K562 (cell line): ENCODE measurements at regions not wholly inside any gene's neighbourhood (a gene's known extent, or its start where the extent isn't known, plus 50 kb on each side); places are given as distances from the start of the nearest gene placed in this dataset.

ENCODE experiments used
- ATAC-seq: fragments of 200-7000 bp; cut with Tn5 transposase; 3 replicates; pipeline ENCODE4 v1.9.1; 2020; ENCODE audit warnings: moderate library complexity
- BruUV-seq: library from RNA; stranded (reverse); fragments of 400-500 nt; replicated peaks from 2 replicates; lab custom pipeline; 2021; lab: Mats Ljungman, UMichigan
- CTCF ChIA-PET: fragments of 300-600 bp; formaldehyde crosslinking; extraction: SDS; loops from one replicate; lab custom pipeline; 2021; ENCODE audit warnings: low intra/inter-chr PET ratio; lab: Yijun Ruan, JAX
- POLR2A ChIA-PET: fragments of 300-600, 350-650 bp; sonication (Branson Sonifier 250); formaldehyde crosslinking; extraction: SDS; loops from one replicate; lab custom pipeline; 2021; ENCODE audit warnings: antibody characterized with exemption, inconsistent platforms; lab: Yijun Ruan, JAX
- DNase-seq, 4 experiments: peaks; one replicate each; pipeline versions ENCODE4 v3.0.0 to v3.0.0-alpha.2; 2011 to 2018; ENCODE audit warnings: low spot score in 3 of 4, mixed read lengths in 3 of 4; ENCODE audit errors: extremely low read depth in 1 of 4
- FAIRE-seq: peaks from 2 replicates; lab custom pipeline; 2011; peaks lifted over from hg19 to GRCh38; lab: Jason Lieb, UNC
- H2AFZ ChIP-seq: 2 replicates; pipeline ENCODE4 v1.6.0; 2011; ENCODE audit warnings: low read depth, low read length, control low read depth, inconsistent platforms
- H3K27ac ChIP-seq: fragments of 200-600 bp; 3 replicates; pipeline ENCODE4 v1.8.0; 2011; ENCODE audit warnings: low read depth, mild to moderate bottlenecking, control low read depth, inconsistent platforms, low read length, moderate library complexity, mixed read lengths; ENCODE audit errors: extremely low read depth
- H3K27me3 ChIP-seq, 2 experiments: fragments of 300-600 bp in 1 of 2; 2 replicates in 1 of 2; 3 replicates in 1 of 2; pipeline versions ENCODE4 v1.6.0 to v1.8.0; 2011; ENCODE audit warnings: inconsistent platforms in 2 of 2, low read length in 2 of 2, mild to moderate bottlenecking in 1 of 2, mixed read lengths in 1 of 2, moderate library complexity in 1 of 2; ENCODE audit not compliant: control insufficient read depth in 2 of 2, insufficient read depth in 2 of 2
- H3K36me3 ChIP-seq: fragments of 300-600 bp; 3 replicates; pipeline ENCODE4 v1.8.0; 2011; ENCODE audit warnings: mild to moderate bottlenecking, low read length, inconsistent platforms; ENCODE audit not compliant: control insufficient read depth, insufficient read depth
- H3K4me1 ChIP-seq, 2 experiments: fragments of 200-600 bp in 1 of 2; replicated peaks in 1 of 2; 2 replicates in 1 of 2; 3 replicates in 1 of 2; pipeline versions ENCODE4 v1.5.1 to v1.8.0; 2011; ENCODE audit warnings: inconsistent platforms in 2 of 2, low read length in 2 of 2, mild to moderate bottlenecking in 1 of 2, mixed read lengths in 1 of 2, moderate library complexity in 1 of 2; ENCODE audit not compliant: control insufficient read depth in 2 of 2, insufficient read depth in 2 of 2
- H3K4me2 ChIP-seq: 2 replicates; pipeline ENCODE4 v1.6.1; 2011; ENCODE audit warnings: low read length, control low read depth, inconsistent platforms, mixed read lengths; ENCODE audit not compliant: insufficient read depth
- H3K4me3 ChIP-seq: fragments of 200-600 bp; sonication (generic), shearing (Covaris generic); 2 replicates; pipeline ENCODE4 v1.5.1; 2016; ENCODE audit warnings: control low read depth, inconsistent platforms
- H3K79me2 ChIP-seq: fragments of 200-600 bp; 3 replicates; pipeline ENCODE4 v1.8.0; 2011; ENCODE audit warnings: low read length, inconsistent platforms; ENCODE audit not compliant: control insufficient read depth, insufficient read depth
- H3K9ac ChIP-seq, 2 experiments: 2 replicates each; pipeline versions ENCODE4 v1.6.0 to v1.6.1; 2011; ENCODE audit warnings: low read depth in 2 of 2, low read length in 2 of 2, control low read depth in 1 of 2, inconsistent platforms in 1 of 2, mild to moderate bottlenecking in 1 of 2, mixed read lengths in 1 of 2; ENCODE audit not compliant: insufficient read depth in 1 of 2
- H3K9me1 ChIP-seq: one replicate; pipeline ENCODE4 v1.6.0; 2011; ENCODE audit warnings: inconsistent platforms, mild to moderate bottlenecking, low read length, moderate library complexity; ENCODE audit not compliant: control insufficient read depth, insufficient read depth
- H3K9me3 ChIP-seq: replicated peaks from 2 replicates; pipeline ENCODE4 v1.5.1; 2011; ENCODE audit warnings: low read depth, low read length, inconsistent platforms; ENCODE audit not compliant: control insufficient read depth, insufficient read depth
- H4K20me1 ChIP-seq: replicated peaks from 2 replicates; pipeline ENCODE4 v1.6.1; 2011; ENCODE audit warnings: low read length, inconsistent platforms, mixed read lengths; ENCODE audit not compliant: control insufficient read depth, insufficient read depth
- BCLAF1 ChIP-seq, 2 experiments: fragments of 450-650 bp in 1 of 2; IDR thresholded peaks; 2 replicates each; pipeline ENCODE4 v1.6.1; 2011 to 2017; ENCODE audit warnings: low read depth in 2 of 2, antibody characterized with exemption in 1 of 2, borderline replicate concordance in 1 of 2, low read length in 1 of 2, mild to moderate bottlenecking in 1 of 2, mixed read lengths in 1 of 2; ENCODE audit not compliant: control insufficient read depth in 1 of 2
- FOXJ3 ChIP-seq: sonication (generic); formaldehyde crosslinking; IDR thresholded peaks from 2 replicates; pipeline ENCODE4 v1.4.0; 2020; ENCODE audit warnings: mild to moderate bottlenecking, missing genetic modification reagents
- HMG20B ChIP-seq: fragments of 250-450 bp; sonication (Bioruptor Pico); IDR thresholded peaks from 2 replicates; pipeline ENCODE4 v1.5.0; 2021; ENCODE audit warnings: mild to moderate bottlenecking
- PRPF4 ChIP-seq: fragments of 200-400 bp; formaldehyde crosslinking; IDR thresholded peaks from one replicate; pipeline ENCODE4 v1.6.1; 2017; ENCODE audit warnings: low read length, low read depth, mild to moderate bottlenecking; ENCODE audit not compliant: insufficient read depth, poor library complexity, severe bottlenecking
- ZNF133 ChIP-seq: fragments of 250-450 bp; sonication (Bioruptor Pico); IDR thresholded peaks from 2 replicates; pipeline ENCODE4 v1.4.0; 2020; ENCODE audit warnings: mild to moderate bottlenecking
- WGBS: fragments of 100-300 bp; shearing (Covaris generic); methylation state at CpG from one replicate; pipeline ENCODE4 v1.1.6; 2016; ENCODE audit warnings: low coverage, mixed read lengths; ENCODE audit not compliant: insufficient coverage; ENCODE audit errors: missing lambda C conversion rate; 5-methylcytosine and 5-hydroxymethylcytosine counted together
- in situ Hi-C: fragments of 300-500 bp; cut with MboI; formaldehyde crosslinking; loops from 4 replicates; pipeline ENCODE4 v1.15.0; 2018; ENCODE audit warnings: inconsistent platforms, mixed read lengths
- intact Hi-C: fragments of 100-400 bp; cut with micrococcal nuclease; formaldehyde crosslinking; loops from 2 replicates; pipeline ENCODE4 v1.14.2; 2022

- H3K9ac ChIP-seq = no peak overlapping the region
- H3K9me1 ChIP-seq = no peaks in the 10 kb centered on the region
- ATAC-seq (no peak), DNase-seq (no peak)
- no peaks in the 10 kb centered on the region for H4K20me1 ChIP-seq
- CTCF ChIA-PET = no interaction called here
- POLR2A ChIA-PET = interaction anchor here (1.3 kb wide), 1 partner anchor 8 kb away, joined by 5 read pairs; no protein-coding TSS in a partner anchor
- intact Hi-C loops = no loop called here
- TF ChIP-seq HMG20B (CRISPR knock-in tag) = no peak
- no peak for TF ChIP-seq BCLAF1 (IDR thresholded peaks at IDR 0.05; ENCODE audit: borderline replicate concordance in 1 of 2, control insufficient read depth in 1 of 2, low read depth in 2 of 2, low read length in 1 of 2)
- no peak for TF ChIP-seq PRPF4
- no peak for TF ChIP-seq ZNF133
- no peak for TF ChIP-seq FOXJ3
- TF ChIP-seq, all 486 proteins: peak for 0
- H3K4me1 ChIP-seq = no peaks in the 10 kb centered on the region
- no peaks in the 10 kb centered on the region for H3K9me3 ChIP-seq
- in situ Hi-C loops = no loop called here
- WGBS = under 1% methylated on average over 6 of the region's 6 CpGs
- H2AFZ ChIP-seq = no peak overlapping the region
- no peaks in the 10 kb centered on the region for H3K79me2 ChIP-seq
- H3K4me3 ChIP-seq = no peak overlapping the region
- H3K36me3 ChIP-seq = no peaks in the 10 kb centered on the region
- FAIRE-seq = no peak
- 0 out of 5 replicates have a peak, but pooled peaks cover 0 to 3% of the 10 kb centered on the region in 2 experiments for H3K27me3 ChIP-seq
- no TSS peak for BruUV-seq
- H3K27ac ChIP-seq = no peak overlapping the region
- no peak overlapping the region for H3K4me2 ChIP-seq
Observed at GRCh38 chr6:148226284-148226683, 116.4 kb upstream of the SASH1 start.
